GM12891 (cell line): ENCODE measurements at regions not wholly inside any gene's neighbourhood (a gene's known extent, or its start where the extent isn't known, plus 50 kb on each side); places are given as distances from the start of the nearest gene placed in this dataset.

Experiments
- POLR2A ChIP-seq: IDR thresholded peaks from 2 replicates; pipeline ENCODE4 v1.6.1; 2011; ENCODE audit warnings: low read depth, low read length, control low read depth
- POLR2AphosphoS5 ChIP-seq: IDR thresholded peaks from 2 replicates; pipeline ENCODE4 v1.6.1; 2011; ENCODE audit warnings: low read depth, low read length, control low read depth
- POU2F2 ChIP-seq: IDR thresholded peaks from 2 replicates; pipeline ENCODE4 v1.6.1; 2011; ENCODE audit warnings: low read depth, mild to moderate bottlenecking, control low read depth, low read length, moderate library complexity
- SPI1 ChIP-seq: IDR thresholded peaks from 2 replicates; pipeline ENCODE4 v1.6.1; 2011; ENCODE audit warnings: low read depth, low read length, control low read depth

- TF ChIP-seq SPI1 (no peak), POLR2A (no peak), POLR2AphosphoS5 (no peak), POU2F2 (no peak)
Measured at GRCh38 chr10:59538623-59539022, 171.0 kb downstream of the SLC16A9 start.
